Neural cell (in vitro differentiated cells): ENCODE measurements at regions not wholly inside any gene's neighbourhood (a gene's known extent, or its start where the extent isn't known, plus 50 kb on each side); places are given as distances from the start of the nearest gene placed in this dataset.

Experiments
- H2AFZ ChIP-seq: fragments of 200-600, 300-800 bp; sonication (generic), shearing (Covaris generic); 2 replicates; pipeline ENCODE4 v1.6.0; 2014; ENCODE audit warnings: low read depth, mild to moderate bottlenecking, antibody characterized with exemption, low read length, moderate library complexity
- H3F3A ChIP-seq: fragments of 200-600 bp; shearing (Covaris generic); 2 replicates; pipeline ENCODE4 v1.6.1; 2016; ENCODE audit warnings: mild to moderate bottlenecking, moderate library complexity, mixed read lengths, antibody characterized with exemption, low read length; ENCODE audit not compliant: insufficient read depth, poor library complexity, severe bottlenecking
- H3K27ac ChIP-seq: fragments of 200-600, 300-800 bp; sonication (generic), shearing (Covaris generic); 2 replicates; pipeline ENCODE4 v1.5.1; 2014; ENCODE audit warnings: mild to moderate bottlenecking, low read length, moderate library complexity
- H3K27me3 ChIP-seq: fragments of 300-800, 200-600 bp; sonication (generic), shearing (Covaris generic); 2 replicates; pipeline ENCODE4 v1.6.0; 2014; ENCODE audit warnings: mild to moderate bottlenecking, low read depth, low read length, moderate library complexity; ENCODE audit not compliant: insufficient read depth
- H3K36me3 ChIP-seq: fragments of 300-800, 200-600 bp; sonication (generic), shearing (Covaris generic); 2 replicates; pipeline ENCODE4 v1.5.1; 2014; ENCODE audit warnings: mild to moderate bottlenecking, antibody characterized with exemption, low read length, moderate library complexity; ENCODE audit not compliant: insufficient read depth
- H3K4me2 ChIP-seq: fragments of 300-800, 200-600 bp; sonication (generic), shearing (Covaris generic); 2 replicates; pipeline ENCODE4 v1.6.0; 2014; ENCODE audit warnings: mild to moderate bottlenecking, low read length
- H3K4me3 ChIP-seq: fragments of 300-800, 200-600 bp; sonication (generic), shearing (Covaris generic); 2 replicates; pipeline ENCODE4 v1.5.1; 2014; ENCODE audit warnings: mild to moderate bottlenecking, low read length, moderate library complexity
- H3K79me2 ChIP-seq: fragments of 200-600 bp; shearing (Covaris generic); replicated peaks from 2 replicates; pipeline ENCODE4 v1.6.0; 2014; ENCODE audit warnings: mild to moderate bottlenecking, low read length, moderate library complexity; ENCODE audit not compliant: insufficient read depth
- H3K9ac ChIP-seq: fragments of 300-800, 200-600 bp; sonication (generic), shearing (Covaris generic); 2 replicates; pipeline ENCODE4 v1.6.1; 2016; ENCODE audit warnings: mild to moderate bottlenecking, low read length, mixed read lengths
- H3K9me2 ChIP-seq: fragments of 200-600 bp; shearing (Covaris generic); 2 replicates; pipeline ENCODE4 v1.6.1; 2016; ENCODE audit warnings: mild to moderate bottlenecking, low read length, mixed read lengths; ENCODE audit not compliant: insufficient read depth
- H3K9me3 ChIP-seq: fragments of 200-600, 300-800 bp; sonication (generic), shearing (Covaris generic); 2 replicates; pipeline ENCODE4 v1.6.1; 2016; ENCODE audit warnings: mild to moderate bottlenecking, mixed run types, low read length, moderate library complexity, mixed read lengths
- H4K20me1 ChIP-seq: fragments of 200-600 bp; shearing (Covaris generic); 2 replicates; pipeline ENCODE4 v1.6.1; 2016; ENCODE audit warnings: mild to moderate bottlenecking, mixed run types; ENCODE audit not compliant: insufficient read depth
- EP300 ChIP-seq: fragments of 450-650 bp; conservative IDR thresholded peaks from 2 replicates; pipeline ENCODE4 v1.6.1; 2014; ENCODE audit warnings: antibody characterized with exemption, mild to moderate bottlenecking, moderate library complexity; ENCODE audit not compliant: poor library complexity, severe bottlenecking
- EZH2 ChIP-seq: fragments of 200-600, 300-800 bp; shearing (Covaris generic), sonication (generic); IDR thresholded peaks from 2 replicates; pipeline ENCODE4 v1.6.1; 2014; ENCODE audit warnings: antibody characterized with exemption, low read length, borderline replicate concordance, mild to moderate bottlenecking; ENCODE audit not compliant: insufficient read depth, poor library complexity, severe bottlenecking
- MXI1 ChIP-seq: fragments of 450-650 bp; conservative IDR thresholded peaks from 2 replicates; pipeline ENCODE4 v1.6.1; 2014; ENCODE audit warnings: antibody characterized with exemption, mild to moderate bottlenecking; ENCODE audit not compliant: poor library complexity, severe bottlenecking
- POLR2AphosphoS5 ChIP-seq: IDR thresholded peaks from 2 replicates; pipeline ENCODE4 v1.6.1; 2012
- RAD21 ChIP-seq: fragments of 450-650 bp; conservative IDR thresholded peaks from 2 replicates; pipeline ENCODE4 v1.6.1; 2014; ENCODE audit warnings: antibody characterized with exemption, mild to moderate bottlenecking, moderate library complexity
- SMC3 ChIP-seq: fragments of 450-650 bp; conservative IDR thresholded peaks from 2 replicates; pipeline ENCODE4 v1.6.1; 2014; ENCODE audit warnings: antibody characterized with exemption, mild to moderate bottlenecking, moderate library complexity; ENCODE audit not compliant: poor library complexity
- TAF1 ChIP-seq: IDR thresholded peaks from 2 replicates; pipeline ENCODE4 v1.6.1; 2012; ENCODE audit warnings: low read depth
- TF ChIP-seq, protein P1 (sequence below): IDR thresholded peaks from 2 replicates; pipeline ENCODE4 v1.6.1; 2012; ENCODE audit warnings: borderline replicate concordance
- TF ChIP-seq, protein P2 (sequence below): fragments of 450-650 bp; IDR thresholded peaks from 2 replicates; pipeline ENCODE4 v1.5.1; 2014; ENCODE audit warnings: antibody characterized with exemption, mild to moderate bottlenecking, moderate library complexity; ENCODE audit not compliant: poor library complexity, severe bottlenecking

DNA sequence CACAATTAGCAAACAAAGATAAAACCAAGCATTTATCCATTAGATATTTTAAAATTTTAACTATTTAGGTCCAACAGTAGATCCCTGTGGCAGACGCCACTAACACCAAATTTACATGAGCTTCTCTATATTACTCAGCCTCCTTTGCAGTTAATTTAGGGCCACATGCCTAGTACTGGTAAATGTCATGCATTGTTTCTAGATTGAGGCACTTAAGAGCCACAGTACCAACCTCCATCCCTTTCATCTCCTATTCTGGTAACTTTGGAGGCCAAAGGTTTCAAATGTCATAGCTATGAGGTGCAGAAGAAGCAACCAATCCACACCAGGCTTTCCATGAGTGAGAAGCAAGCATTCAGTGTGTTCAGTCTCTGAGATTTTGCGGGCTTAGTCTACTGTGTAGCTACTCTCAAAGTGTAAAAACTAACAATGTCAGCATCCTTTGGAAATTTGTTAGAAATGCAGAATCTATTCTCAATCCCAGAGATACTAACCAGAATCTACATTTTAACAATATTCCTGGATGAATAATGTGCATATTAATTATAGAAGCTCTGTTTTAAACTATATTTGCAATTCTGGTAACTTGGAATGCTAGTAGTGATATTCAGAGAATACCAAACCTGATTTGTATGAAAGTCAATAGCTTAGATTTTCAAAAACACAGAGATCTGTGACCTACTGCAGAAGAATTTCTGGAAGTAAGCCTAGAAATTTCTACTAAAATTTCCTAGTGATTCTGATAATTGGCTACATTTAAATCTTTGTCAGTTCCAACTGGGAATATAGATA is 206.3 kb upstream of the CD96 start:
- no peak overlapping the region for H3K9ac ChIP-seq

DNA sequence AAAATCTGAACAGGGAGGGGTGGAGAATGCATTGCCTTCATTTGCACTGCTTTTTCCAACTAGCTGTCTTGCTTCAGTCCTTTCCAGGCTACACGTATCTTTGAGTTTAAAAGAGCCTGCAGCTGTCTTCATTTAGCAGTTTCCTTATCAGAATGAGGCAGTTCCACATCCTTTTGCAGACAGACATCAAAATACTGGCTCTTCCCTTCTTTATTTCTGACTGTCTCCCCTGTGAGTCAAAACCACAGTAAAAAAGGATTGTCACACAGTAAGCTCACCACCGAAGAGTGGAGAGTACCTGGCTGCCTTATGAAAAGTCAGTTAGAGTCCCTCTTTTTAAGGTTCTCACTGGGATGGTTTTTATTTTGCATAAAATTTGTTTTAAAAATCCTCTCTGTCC is 205.5 kb upstream of the CD96 start:
- Histone ChIP-seq H3K79me2 (no peaks in the 10 kb centered on the region), H3K9me3 (no peaks in the 10 kb centered on the region), H2AFZ (no peak overlapping the region), H3K9ac (no peak overlapping the region), H3K4me2 (no peak overlapping the region), H3K9me2 (no peaks in the 10 kb centered on the region), H3K27me3 (no peaks in the 10 kb centered on the region), H3K27ac (no peak overlapping the region), H3F3A (no peaks in the 10 kb centered on the region), H3K36me3 (no peaks in the 10 kb centered on the region), H3K4me3 (no peak overlapping the region), H4K20me1 (no peaks in the 10 kb centered on the region)
- no peak for TF ChIP-seq TAF1
- no peak for TF ChIP-seq MXI1
- TF ChIP-seq, protein P1, sequence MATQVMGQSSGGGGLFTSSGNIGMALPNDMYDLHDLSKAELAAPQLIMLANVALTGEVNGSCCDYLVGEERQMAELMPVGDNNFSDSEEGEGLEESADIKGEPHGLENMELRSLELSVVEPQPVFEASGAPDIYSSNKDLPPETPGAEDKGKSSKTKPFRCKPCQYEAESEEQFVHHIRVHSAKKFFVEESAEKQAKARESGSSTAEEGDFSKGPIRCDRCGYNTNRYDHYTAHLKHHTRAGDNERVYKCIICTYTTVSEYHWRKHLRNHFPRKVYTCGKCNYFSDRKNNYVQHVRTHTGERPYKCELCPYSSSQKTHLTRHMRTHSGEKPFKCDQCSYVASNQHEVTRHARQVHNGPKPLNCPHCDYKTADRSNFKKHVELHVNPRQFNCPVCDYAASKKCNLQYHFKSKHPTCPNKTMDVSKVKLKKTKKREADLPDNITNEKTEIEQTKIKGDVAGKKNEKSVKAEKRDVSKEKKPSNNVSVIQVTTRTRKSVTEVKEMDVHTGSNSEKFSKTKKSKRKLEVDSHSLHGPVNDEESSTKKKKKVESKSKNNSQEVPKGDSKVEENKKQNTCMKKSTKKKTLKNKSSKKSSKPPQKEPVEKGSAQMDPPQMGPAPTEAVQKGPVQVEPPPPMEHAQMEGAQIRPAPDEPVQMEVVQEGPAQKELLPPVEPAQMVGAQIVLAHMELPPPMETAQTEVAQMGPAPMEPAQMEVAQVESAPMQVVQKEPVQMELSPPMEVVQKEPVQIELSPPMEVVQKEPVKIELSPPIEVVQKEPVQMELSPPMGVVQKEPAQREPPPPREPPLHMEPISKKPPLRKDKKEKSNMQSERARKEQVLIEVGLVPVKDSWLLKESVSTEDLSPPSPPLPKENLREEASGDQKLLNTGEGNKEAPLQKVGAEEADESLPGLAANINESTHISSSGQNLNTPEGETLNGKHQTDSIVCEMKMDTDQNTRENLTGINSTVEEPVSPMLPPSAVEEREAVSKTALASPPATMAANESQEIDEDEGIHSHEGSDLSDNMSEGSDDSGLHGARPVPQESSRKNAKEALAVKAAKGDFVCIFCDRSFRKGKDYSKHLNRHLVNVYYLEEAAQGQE, result no peak
- TF ChIP-seq EZH2, result no peak

More for the DNA sequence above, 206.3 kb upstream of the CD96 start:
- Histone ChIP-seq H2AFZ (no peak overlapping the region), H3F3A (no peaks in the 10 kb centered on the region), H3K36me3 (no peaks in the 10 kb centered on the region), H3K9me2 (no peaks in the 10 kb centered on the region), H3K79me2 (no peaks in the 10 kb centered on the region), H3K9me3 (no peaks in the 10 kb centered on the region), H3K4me3 (no peak overlapping the region), H3K27me3 (no peaks in the 10 kb centered on the region), H3K4me2 (no peak overlapping the region), H3K27ac (no peak overlapping the region), H4K20me1 (no peaks in the 10 kb centered on the region)
- TF ChIP-seq EZH2, result no peak
- no peak for TF ChIP-seq EP300
- TF ChIP-seq, protein P2, sequence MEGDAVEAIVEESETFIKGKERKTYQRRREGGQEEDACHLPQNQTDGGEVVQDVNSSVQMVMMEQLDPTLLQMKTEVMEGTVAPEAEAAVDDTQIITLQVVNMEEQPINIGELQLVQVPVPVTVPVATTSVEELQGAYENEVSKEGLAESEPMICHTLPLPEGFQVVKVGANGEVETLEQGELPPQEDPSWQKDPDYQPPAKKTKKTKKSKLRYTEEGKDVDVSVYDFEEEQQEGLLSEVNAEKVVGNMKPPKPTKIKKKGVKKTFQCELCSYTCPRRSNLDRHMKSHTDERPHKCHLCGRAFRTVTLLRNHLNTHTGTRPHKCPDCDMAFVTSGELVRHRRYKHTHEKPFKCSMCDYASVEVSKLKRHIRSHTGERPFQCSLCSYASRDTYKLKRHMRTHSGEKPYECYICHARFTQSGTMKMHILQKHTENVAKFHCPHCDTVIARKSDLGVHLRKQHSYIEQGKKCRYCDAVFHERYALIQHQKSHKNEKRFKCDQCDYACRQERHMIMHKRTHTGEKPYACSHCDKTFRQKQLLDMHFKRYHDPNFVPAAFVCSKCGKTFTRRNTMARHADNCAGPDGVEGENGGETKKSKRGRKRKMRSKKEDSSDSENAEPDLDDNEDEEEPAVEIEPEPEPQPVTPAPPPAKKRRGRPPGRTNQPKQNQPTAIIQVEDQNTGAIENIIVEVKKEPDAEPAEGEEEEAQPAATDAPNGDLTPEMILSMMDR, result no peak
- no peak for TF ChIP-seq MXI1
- TF ChIP-seq RAD21, result no peak
- no peak for TF ChIP-seq POLR2AphosphoS5
- no peak for TF ChIP-seq SMC3
- TF ChIP-seq TAF1, result no peak
